HL-60 (cell line): ENCODE measurements at regions not wholly inside any gene's neighbourhood (a gene's known extent, or its start where the extent isn't known, plus 50 kb on each side); places are given as distances from the start of the nearest gene placed in this dataset.

Experiments used
- CTCF ChIP-seq: IDR thresholded peaks from one replicate; pipeline ENCODE4 v1.5.1; 2011; ENCODE audit warnings: low read length, control low read depth, inconsistent platforms; ENCODE audit not compliant: insufficient read depth
- GABPA ChIP-seq: IDR thresholded peaks from 2 replicates; pipeline ENCODE4 v1.6.1; 2012; ENCODE audit warnings: low read depth
- POLR2AphosphoS5 ChIP-seq: IDR thresholded peaks from 2 replicates; pipeline ENCODE4 v1.6.1; 2012; ENCODE audit warnings: low read depth
- SPI1 ChIP-seq: IDR thresholded peaks from 2 replicates; pipeline ENCODE4 v1.6.1; 2012; ENCODE audit warnings: low read depth, mild to moderate bottlenecking, borderline replicate concordance
- TF ChIP-seq, protein P1 (sequence below): IDR thresholded peaks from 2 replicates; pipeline ENCODE4 v1.6.1; 2012; ENCODE audit warnings: low read depth; ENCODE audit not compliant: insufficient replicate concordance

GRCh38 chr3:193942516-193943055 lies 193.4 kb upstream of the HES1 start:
- TF ChIP-seq, protein P1, sequence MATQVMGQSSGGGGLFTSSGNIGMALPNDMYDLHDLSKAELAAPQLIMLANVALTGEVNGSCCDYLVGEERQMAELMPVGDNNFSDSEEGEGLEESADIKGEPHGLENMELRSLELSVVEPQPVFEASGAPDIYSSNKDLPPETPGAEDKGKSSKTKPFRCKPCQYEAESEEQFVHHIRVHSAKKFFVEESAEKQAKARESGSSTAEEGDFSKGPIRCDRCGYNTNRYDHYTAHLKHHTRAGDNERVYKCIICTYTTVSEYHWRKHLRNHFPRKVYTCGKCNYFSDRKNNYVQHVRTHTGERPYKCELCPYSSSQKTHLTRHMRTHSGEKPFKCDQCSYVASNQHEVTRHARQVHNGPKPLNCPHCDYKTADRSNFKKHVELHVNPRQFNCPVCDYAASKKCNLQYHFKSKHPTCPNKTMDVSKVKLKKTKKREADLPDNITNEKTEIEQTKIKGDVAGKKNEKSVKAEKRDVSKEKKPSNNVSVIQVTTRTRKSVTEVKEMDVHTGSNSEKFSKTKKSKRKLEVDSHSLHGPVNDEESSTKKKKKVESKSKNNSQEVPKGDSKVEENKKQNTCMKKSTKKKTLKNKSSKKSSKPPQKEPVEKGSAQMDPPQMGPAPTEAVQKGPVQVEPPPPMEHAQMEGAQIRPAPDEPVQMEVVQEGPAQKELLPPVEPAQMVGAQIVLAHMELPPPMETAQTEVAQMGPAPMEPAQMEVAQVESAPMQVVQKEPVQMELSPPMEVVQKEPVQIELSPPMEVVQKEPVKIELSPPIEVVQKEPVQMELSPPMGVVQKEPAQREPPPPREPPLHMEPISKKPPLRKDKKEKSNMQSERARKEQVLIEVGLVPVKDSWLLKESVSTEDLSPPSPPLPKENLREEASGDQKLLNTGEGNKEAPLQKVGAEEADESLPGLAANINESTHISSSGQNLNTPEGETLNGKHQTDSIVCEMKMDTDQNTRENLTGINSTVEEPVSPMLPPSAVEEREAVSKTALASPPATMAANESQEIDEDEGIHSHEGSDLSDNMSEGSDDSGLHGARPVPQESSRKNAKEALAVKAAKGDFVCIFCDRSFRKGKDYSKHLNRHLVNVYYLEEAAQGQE: no peak
- TF ChIP-seq CTCF (no peak), GABPA (no peak), POLR2AphosphoS5 (no peak), SPI1 (no peak)
